OCI-LY3 (cell line): ENCODE measurements at regions not wholly inside any gene's neighbourhood (a gene's known extent, or its start where the extent isn't known, plus 50 kb on each side); places are given as distances from the start of the nearest gene placed in this dataset.

Experiments
- EZH2phosphoT487 ChIP-seq: fragments of 200-600 bp; shearing (Covaris generic); IDR thresholded peaks from 2 replicates; pipeline ENCODE4 v1.6.1; 2018; ENCODE audit warnings: antibody characterized with exemption, mixed run types, low read depth
- TF ChIP-seq, protein P1 (sequence below): fragments of 200-600, 300-600 bp; sonication (generic); IDR thresholded peaks from 2 replicates; pipeline ENCODE4 v1.5.1; 2014; ENCODE audit warnings: antibody characterized with exemption, low read length, low read depth

DNA sequence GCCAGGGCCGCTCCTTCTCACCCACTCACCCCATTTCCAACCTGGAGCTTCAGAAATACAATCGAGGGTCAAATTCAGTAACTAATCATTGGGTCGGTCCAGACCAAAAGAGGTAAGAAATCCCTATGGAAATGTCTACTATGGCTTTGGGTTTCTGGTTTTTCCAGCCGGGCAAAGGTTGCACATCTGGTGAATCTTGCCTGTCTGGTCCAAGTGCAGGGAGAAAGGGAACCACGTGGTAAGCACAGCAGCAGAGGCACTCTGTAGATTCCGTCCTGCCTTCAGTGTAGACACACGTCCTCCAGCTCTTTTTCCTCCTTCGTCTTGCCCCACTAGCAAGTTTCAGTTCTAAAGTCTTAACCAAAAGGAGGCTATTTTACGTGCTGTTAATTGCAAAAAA, 218.0 kb upstream of the JADE1 start:
- no peak for TF ChIP-seq EZH2phosphoT487
- TF ChIP-seq, protein P1, sequence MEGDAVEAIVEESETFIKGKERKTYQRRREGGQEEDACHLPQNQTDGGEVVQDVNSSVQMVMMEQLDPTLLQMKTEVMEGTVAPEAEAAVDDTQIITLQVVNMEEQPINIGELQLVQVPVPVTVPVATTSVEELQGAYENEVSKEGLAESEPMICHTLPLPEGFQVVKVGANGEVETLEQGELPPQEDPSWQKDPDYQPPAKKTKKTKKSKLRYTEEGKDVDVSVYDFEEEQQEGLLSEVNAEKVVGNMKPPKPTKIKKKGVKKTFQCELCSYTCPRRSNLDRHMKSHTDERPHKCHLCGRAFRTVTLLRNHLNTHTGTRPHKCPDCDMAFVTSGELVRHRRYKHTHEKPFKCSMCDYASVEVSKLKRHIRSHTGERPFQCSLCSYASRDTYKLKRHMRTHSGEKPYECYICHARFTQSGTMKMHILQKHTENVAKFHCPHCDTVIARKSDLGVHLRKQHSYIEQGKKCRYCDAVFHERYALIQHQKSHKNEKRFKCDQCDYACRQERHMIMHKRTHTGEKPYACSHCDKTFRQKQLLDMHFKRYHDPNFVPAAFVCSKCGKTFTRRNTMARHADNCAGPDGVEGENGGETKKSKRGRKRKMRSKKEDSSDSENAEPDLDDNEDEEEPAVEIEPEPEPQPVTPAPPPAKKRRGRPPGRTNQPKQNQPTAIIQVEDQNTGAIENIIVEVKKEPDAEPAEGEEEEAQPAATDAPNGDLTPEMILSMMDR = no peak
